ENCODE measurements at regions not wholly inside any gene's neighbourhood (a gene's known extent, or its start where the extent isn't known, plus 50 kb on each side); places are given as distances from the start of the nearest gene placed in this dataset.

DNA sequence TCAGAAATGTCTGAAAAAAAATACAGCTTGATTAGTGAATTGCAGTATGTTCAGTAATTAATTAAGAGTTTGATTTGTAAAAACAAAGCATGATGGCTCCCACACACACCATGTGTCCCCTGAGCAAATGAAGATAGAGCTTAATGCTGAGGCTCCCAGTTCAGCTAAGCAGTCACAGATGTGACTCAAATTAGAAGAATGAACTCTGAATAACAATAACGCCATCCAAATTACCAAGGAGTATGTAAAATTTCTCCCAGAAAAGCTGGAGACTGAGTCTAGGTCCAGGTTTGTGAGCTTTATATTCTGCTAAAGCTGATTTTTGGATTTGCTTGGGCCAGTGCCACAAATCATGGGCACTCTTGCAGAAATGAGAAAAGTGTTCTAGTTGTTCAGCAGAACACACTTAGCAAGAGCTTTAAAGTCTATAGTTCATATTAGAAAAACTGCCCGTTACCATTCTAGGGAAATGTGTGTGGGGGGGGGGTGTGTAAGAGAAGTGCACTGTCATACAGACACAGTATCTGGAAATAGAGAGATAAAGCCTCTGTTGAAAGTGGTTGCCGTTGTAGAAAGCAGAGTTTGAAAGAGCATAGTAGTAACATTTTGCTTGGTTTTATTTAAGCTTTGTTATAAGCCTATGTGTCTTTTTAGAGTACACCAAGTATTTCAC, 253.1 kb downstream of the BCAT1 start:
- WGBS (ENCODE audit: low lambda C conversion rate, missing lambda C conversion rate) = 57% methylated on average over 3 of the region's 3 CpGs
- no peak for TF ChIP-seq EZH2 (IDR thresholded peaks at IDR 0.05; ENCODE audit: borderline replicate concordance)
- TF ChIP-seq EZH2phosphoT487 (IDR thresholded peaks at IDR 0.05; ENCODE audit: low read depth, severe bottlenecking, unreplicated experiment) = no peak
- TF ChIP-seq, protein P1, sequence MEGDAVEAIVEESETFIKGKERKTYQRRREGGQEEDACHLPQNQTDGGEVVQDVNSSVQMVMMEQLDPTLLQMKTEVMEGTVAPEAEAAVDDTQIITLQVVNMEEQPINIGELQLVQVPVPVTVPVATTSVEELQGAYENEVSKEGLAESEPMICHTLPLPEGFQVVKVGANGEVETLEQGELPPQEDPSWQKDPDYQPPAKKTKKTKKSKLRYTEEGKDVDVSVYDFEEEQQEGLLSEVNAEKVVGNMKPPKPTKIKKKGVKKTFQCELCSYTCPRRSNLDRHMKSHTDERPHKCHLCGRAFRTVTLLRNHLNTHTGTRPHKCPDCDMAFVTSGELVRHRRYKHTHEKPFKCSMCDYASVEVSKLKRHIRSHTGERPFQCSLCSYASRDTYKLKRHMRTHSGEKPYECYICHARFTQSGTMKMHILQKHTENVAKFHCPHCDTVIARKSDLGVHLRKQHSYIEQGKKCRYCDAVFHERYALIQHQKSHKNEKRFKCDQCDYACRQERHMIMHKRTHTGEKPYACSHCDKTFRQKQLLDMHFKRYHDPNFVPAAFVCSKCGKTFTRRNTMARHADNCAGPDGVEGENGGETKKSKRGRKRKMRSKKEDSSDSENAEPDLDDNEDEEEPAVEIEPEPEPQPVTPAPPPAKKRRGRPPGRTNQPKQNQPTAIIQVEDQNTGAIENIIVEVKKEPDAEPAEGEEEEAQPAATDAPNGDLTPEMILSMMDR (IDR thresholded peaks at IDR 0.05; ENCODE audit: poor library complexity) = no peak
- no peak overlapping the region for H3K4me2 ChIP-seq
- no peak for DNase-seq (ENCODE audit: low spot score)
- H3K9me2 ChIP-seq (replicated peaks; ENCODE audit: insufficient read depth) = no peaks in the 10 kb centered on the region
- H3K36me3 ChIP-seq (replicated peaks; ENCODE audit: insufficient read depth, low read depth) = no peaks in the 10 kb centered on the region
- no peak overlapping the region for H3K27ac ChIP-seq
- H3K27me3 ChIP-seq = no peaks in the 10 kb centered on the region
- H2AFZ ChIP-seq = no peak overlapping the region
- no peaks in the 10 kb centered on the region for H3K4me1 ChIP-seq (ENCODE audit: insufficient read depth)
- H3K9me3 ChIP-seq (ENCODE audit: low read depth) = no peaks in the 10 kb centered on the region
- H4K20me1 ChIP-seq (ENCODE audit: insufficient read depth, poor library complexity, severe bottlenecking) = no peaks in the 10 kb centered on the region
- no peaks in the 10 kb centered on the region for H3K79me2 ChIP-seq
- H3K4me3 ChIP-seq = no peak overlapping the region

DNA sequence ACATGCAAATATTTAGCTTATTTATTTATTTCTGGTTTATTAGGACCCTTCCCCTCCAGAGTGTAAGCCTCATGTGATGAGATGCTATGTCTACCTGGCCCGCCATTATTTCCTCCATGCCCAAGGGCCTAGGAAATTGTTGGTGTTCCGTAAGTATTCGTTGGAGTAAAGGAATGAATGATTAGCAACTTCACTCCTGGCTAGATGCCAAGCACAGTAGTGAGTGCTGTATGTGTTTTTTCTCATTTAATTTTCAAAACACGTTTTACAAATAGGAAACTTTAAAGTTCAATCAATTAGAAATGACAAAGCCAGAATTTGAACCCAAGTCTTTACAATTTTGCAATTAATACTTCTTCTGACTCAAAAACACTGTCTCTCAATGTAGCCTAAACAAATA, 253.8 kb downstream of the BCAT1 start:
- H3K9me2 ChIP-seq (replicated peaks; ENCODE audit: insufficient read depth) = no peaks in the 10 kb centered on the region
- no peak overlapping the region for H3K4me2 ChIP-seq
- no peaks in the 10 kb centered on the region for H3K4me1 ChIP-seq (ENCODE audit: insufficient read depth)
- no peaks in the 10 kb centered on the region for H3K79me2 ChIP-seq
- no peak overlapping the region for H3K4me3 ChIP-seq
- TF ChIP-seq EZH2 (IDR thresholded peaks at IDR 0.05; ENCODE audit: borderline replicate concordance) = no peak
- H3K27ac ChIP-seq = no peak overlapping the region
- no peaks in the 10 kb centered on the region for H3K27me3 ChIP-seq
- WGBS (ENCODE audit: low lambda C conversion rate, missing lambda C conversion rate) = 94% methylated on average over 4 of the region's 4 CpGs
- no peak overlapping the region for H2AFZ ChIP-seq
- no peaks in the 10 kb centered on the region for H3K36me3 ChIP-seq (replicated peaks; ENCODE audit: insufficient read depth, low read depth)
- no peaks in the 10 kb centered on the region for H3K9me3 ChIP-seq (ENCODE audit: low read depth)
- H4K20me1 ChIP-seq (ENCODE audit: insufficient read depth, poor library complexity, severe bottlenecking) = no peaks in the 10 kb centered on the region
- no peak for DNase-seq (ENCODE audit: low spot score)

DNA sequence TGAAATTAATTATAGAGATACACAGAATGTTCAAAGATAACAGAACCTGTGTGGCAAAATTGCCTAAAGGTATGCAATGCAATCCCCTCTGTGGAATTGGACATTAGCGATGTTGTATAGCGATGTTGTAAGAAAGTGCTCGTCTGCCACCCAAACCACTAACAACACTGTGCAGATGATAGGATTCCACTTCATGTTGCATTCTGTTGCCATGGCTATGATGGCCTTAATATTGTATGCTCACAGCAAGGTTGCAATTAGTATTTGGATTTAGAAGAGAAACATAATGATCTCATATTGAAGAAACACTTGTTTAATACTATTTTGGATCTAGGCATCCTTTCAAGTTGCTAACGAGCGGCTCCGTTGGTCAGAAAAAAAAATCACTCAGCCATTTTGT, 260.3 kb downstream of the BCAT1 start:
- TF ChIP-seq, protein P1 (IDR thresholded peaks at IDR 0.05; ENCODE audit: poor library complexity) = no peak
- no peak for TF ChIP-seq EZH2phosphoT487 (IDR thresholded peaks at IDR 0.05; ENCODE audit: low read depth, severe bottlenecking, unreplicated experiment)
- TF ChIP-seq EZH2 (IDR thresholded peaks at IDR 0.05; ENCODE audit: borderline replicate concordance) = no peak
- WGBS (ENCODE audit: low lambda C conversion rate, missing lambda C conversion rate) = 95% methylated on average over 6 of the region's 6 CpGs
- no peak overlapping the region for H3K27ac ChIP-seq
- no peaks in the 10 kb centered on the region for H3K9me2 ChIP-seq (replicated peaks; ENCODE audit: insufficient read depth)
- H4K20me1 ChIP-seq (ENCODE audit: insufficient read depth, poor library complexity, severe bottlenecking) = no peaks in the 10 kb centered on the region
- H3K79me2 ChIP-seq = no peaks in the 10 kb centered on the region
- H3K36me3 ChIP-seq (replicated peaks; ENCODE audit: insufficient read depth, low read depth) = no peaks in the 10 kb centered on the region
- no peak overlapping the region for H2AFZ ChIP-seq
- no peaks in the 10 kb centered on the region for H3K27me3 ChIP-seq
- no peak for DNase-seq (ENCODE audit: low spot score)
- no peaks in the 10 kb centered on the region for H3K4me1 ChIP-seq (ENCODE audit: insufficient read depth)
- H3K9me3 ChIP-seq (ENCODE audit: low read depth) = no peaks in the 10 kb centered on the region
- H3K4me3 ChIP-seq = no peak overlapping the region
- no peak overlapping the region for H3K4me2 ChIP-seq

DNA sequence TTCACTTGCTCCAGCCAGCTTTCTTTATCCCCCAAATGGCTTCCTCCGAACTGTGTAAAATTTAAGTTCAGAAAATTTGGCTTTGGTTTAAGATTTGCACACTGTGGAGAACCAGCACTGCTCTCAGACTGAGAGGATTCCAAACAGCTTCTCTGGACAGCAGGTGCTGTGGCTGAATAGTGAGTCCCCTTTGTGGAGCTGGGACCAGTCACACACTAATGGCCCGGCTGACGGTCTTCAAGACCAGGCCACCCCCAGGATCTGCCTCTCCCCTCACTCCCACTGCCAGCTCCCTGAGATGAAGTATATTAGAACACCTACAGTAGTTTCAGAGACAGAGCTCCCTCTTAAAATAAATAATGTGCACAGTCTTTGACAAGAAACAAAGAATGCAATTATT, 267.3 kb downstream of the BCAT1 start:
- DNase-seq (ENCODE audit: low spot score) = no peak
- Histone ChIP-seq H2AFZ (no peak overlapping the region), H3K9me2 (replicated peaks; ENCODE audit: insufficient read depth) (no peaks in the 10 kb centered on the region), H4K20me1 (ENCODE audit: insufficient read depth, poor library complexity, severe bottlenecking) (no peaks in the 10 kb centered on the region), H3K27me3 (no peaks in the 10 kb centered on the region), H3K27ac (no peak overlapping the region), H3K9me3 (ENCODE audit: low read depth) (no peaks in the 10 kb centered on the region), H3K36me3 (replicated peaks; ENCODE audit: insufficient read depth, low read depth) (no peaks in the 10 kb centered on the region), H3K4me2 (no peak overlapping the region), H3K4me1 (ENCODE audit: insufficient read depth) (peaks cover 6% of the 10 kb centered on the region), H3K79me2 (no peaks in the 10 kb centered on the region), H3K4me3 (no peak overlapping the region)
- TF ChIP-seq EZH2 (IDR thresholded peaks at IDR 0.05; ENCODE audit: borderline replicate concordance) (no peak), EZH2phosphoT487 (IDR thresholded peaks at IDR 0.05; ENCODE audit: low read depth, severe bottlenecking, unreplicated experiment) (no peak)
- TF ChIP-seq, protein P1 (IDR thresholded peaks at IDR 0.05; ENCODE audit: poor library complexity) = no peak
- WGBS (ENCODE audit: low lambda C conversion rate, missing lambda C conversion rate) = 91% methylated on average over 3 of the region's 3 CpGs
